ENCODE measurements at regions not wholly inside any gene's neighbourhood (a gene's known extent, or its start where the extent isn't known, plus 50 kb on each side); places are given as distances from the start of the nearest gene placed in this dataset.

DNA sequence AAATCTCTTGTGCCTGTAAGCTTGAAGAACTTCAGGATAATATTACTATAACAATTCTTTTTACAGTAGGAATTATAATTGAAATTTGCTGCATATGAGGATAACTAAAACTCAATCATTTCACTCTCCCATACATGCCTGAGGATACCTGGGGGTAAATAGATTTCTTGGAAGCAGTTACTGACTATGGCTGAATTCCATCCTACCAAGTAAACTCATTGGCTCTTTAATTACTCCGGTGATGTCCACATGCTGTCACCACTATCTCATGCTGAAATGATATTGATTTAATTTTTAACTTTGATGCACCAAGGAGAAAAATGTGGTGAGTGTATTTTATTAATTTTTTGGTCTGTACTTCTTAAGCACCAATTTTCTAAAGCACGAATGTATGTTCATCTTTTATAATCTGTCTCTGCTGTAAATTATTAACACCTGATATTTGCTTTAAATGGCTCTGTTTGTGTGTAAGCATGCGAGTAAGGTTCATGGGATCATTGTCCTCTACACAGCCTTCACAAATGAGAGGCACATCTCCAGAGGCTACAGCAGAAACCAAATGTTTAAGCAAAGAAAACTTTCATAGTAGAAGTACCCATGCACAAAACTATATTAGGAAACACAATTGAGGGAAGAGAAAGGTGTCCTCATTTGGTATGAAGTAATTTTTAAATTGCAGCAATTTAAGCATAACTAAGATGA, 164.2 kb upstream of the POU3F2 start:
- TF ChIP-seq, protein P1, sequence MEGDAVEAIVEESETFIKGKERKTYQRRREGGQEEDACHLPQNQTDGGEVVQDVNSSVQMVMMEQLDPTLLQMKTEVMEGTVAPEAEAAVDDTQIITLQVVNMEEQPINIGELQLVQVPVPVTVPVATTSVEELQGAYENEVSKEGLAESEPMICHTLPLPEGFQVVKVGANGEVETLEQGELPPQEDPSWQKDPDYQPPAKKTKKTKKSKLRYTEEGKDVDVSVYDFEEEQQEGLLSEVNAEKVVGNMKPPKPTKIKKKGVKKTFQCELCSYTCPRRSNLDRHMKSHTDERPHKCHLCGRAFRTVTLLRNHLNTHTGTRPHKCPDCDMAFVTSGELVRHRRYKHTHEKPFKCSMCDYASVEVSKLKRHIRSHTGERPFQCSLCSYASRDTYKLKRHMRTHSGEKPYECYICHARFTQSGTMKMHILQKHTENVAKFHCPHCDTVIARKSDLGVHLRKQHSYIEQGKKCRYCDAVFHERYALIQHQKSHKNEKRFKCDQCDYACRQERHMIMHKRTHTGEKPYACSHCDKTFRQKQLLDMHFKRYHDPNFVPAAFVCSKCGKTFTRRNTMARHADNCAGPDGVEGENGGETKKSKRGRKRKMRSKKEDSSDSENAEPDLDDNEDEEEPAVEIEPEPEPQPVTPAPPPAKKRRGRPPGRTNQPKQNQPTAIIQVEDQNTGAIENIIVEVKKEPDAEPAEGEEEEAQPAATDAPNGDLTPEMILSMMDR (IDR thresholded peaks at IDR 0.05; ENCODE audit: control insufficient read depth, insufficient read depth, low read depth, low read length, missing control alignments), result no peak
- no peak overlapping the region for H3K4me3 ChIP-seq (ENCODE audit: control insufficient read depth, low read depth, low read length)
- DNase-seq (ENCODE audit: low read depth), result no peak

DNA sequence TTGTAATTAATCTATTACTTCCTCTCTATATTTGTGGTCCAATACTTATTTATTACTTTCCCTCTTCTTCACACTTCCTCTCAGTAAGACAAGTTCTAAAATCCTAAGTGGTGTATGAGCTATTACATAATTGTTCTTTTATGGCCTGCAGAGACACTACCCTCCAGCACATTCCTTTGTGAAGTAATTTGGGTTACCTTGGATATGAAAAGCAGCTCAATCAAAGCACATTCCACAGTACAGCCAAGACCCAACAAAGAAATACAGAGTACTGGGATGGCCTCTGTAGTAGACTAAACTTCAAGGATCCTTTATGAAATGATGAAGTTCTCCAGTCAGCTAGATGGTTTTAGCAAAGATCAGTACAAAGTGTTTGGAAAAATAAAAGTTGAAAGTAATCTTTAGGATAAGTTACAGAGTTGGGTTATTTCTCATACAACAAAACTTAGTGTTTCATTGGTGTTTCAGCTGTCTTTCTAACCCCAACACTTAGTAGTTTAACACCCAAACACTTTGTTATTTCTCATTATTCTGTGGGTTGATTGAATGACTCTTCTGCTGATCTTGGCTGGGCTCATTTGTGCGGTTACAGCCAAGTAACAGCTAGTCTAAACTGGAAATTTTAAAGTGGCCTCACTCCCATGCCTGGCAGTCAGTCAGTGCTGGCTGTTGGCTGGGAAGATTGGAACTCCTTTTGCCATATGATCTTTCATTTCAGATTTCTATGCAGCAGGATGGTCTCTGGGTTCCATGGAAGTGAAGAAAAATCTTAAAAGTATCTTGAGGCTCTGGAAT, 161.5 kb upstream of the POU3F2 start:
- no peak for DNase-seq (ENCODE audit: low read depth)
- TF ChIP-seq, protein P1 (IDR thresholded peaks at IDR 0.05; ENCODE audit: control insufficient read depth, insufficient read depth, low read depth, low read length, missing control alignments), result no peak
- no peak overlapping the region for H3K4me3 ChIP-seq (ENCODE audit: control insufficient read depth, low read depth, low read length)

DNA sequence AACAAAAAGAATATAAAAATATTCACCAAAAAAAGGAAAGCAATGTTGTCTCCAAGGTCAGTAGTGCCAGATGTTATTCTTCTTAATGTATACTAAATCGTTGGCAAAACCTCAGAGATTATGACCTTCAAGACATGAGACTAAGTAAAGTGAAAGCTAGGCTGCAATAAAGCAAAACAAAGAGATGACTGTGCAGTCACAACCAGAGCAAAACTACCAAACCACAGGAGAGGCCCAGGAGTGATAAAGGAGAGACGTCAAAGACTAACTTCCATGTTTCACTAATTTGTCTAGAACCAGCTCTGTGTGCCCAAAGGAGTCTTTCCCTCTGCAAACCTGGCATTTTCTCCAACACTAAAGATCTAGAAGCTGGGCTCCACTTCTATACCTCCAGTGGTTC, 155.9 kb upstream of the POU3F2 start:
- H3K4me3 ChIP-seq (ENCODE audit: control insufficient read depth, low read depth, low read length), result no peak overlapping the region
- DNase-seq (ENCODE audit: low read depth), result no peak
- TF ChIP-seq, protein P1 (IDR thresholded peaks at IDR 0.05; ENCODE audit: control insufficient read depth, insufficient read depth, low read depth, low read length, missing control alignments), result no peak

DNA sequence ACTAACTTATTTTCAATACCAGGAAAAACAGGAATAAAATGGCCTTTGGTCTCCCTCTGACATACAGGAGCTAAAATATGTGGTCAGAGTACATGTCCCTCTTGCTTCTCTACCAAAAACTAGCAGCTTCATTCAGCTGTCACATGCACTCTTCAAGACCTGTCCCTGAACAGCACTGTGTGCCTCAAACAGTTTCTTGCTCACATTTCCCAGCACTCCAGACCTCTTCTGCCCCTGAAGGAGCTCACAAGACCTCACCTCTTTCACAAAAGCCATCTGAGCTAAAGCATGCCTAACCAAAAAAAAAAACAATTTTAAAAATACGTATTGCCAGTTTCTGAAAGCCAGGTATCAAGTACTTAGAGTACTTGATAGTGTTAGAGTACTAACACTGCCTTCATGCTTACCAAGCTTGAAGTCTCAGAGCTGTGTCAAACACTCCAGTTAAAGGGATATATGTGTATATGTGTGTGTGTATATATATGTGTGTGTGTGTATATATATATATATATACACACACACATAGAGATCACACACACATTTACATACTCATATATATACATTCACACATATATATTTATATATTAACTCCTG, 148.3 kb upstream of the POU3F2 start:
- TF ChIP-seq, protein P1 (IDR thresholded peaks at IDR 0.05; ENCODE audit: control insufficient read depth, insufficient read depth, low read depth, low read length, missing control alignments), result no peak
- H3K4me3 ChIP-seq (ENCODE audit: control insufficient read depth, low read depth, low read length), result no peak overlapping the region
- DNase-seq (ENCODE audit: low read depth), result no peak

DNA sequence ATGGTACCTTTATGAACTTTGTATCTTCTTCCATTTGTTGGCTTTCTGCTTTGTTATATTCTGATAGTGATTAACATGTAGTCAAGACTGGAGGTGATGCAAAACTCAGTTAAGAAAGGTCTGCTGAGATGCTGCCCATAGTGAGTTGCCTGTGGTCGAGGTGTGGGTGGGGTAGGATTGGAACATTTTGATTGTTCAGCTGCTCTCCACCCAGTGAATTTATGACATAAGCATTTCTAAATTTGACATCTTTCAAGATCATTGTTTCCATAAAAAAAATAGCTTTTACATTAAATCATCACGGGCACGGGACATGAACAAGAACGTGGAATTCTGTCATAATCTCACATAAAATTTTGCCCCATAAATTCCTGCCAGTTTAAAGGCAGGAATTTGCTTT, 146.6 kb upstream of the POU3F2 start:
- no peak for DNase-seq (ENCODE audit: low read depth)
- H3K4me3 ChIP-seq (ENCODE audit: control insufficient read depth, low read depth, low read length), result no peak overlapping the region
- TF ChIP-seq, protein P1 (IDR thresholded peaks at IDR 0.05; ENCODE audit: control insufficient read depth, insufficient read depth, low read depth, low read length, missing control alignments), result no peak

DNA sequence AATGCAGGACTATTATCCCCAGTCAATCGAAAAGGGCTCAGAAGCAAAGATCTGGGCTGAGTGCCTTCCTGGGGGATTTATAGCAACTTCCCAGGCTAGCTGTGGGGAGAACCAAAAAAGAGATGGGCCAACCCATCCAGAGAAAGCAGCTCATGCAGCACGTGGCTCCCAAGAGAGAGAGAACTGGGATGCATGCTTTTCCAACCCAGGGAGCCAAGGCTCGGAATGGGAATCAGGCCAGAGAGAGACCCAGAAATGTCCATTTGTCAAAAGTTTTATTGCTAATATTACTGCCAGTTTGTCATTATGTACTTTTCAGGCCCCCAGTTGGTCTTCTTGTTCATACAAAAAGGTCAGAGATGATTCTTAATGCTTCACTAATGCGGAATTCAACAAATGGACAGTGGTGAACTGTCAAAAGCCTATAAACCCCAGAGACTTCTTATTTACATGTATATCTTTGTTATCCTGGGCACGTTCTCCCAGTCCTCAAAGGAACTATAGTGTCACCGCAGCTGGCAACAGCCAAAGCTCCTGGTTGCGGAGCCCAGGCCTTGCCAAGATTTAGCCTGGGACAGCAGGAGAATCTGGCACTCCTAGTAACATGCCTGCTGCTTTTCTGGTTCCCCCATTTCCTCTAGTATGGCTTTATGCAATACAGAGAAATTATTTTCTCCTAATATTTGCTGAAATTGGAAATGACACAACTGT, 139.1 kb upstream of the POU3F2 start:
- DNase-seq (ENCODE audit: low read depth), result no peak
- TF ChIP-seq, protein P1 (IDR thresholded peaks at IDR 0.05; ENCODE audit: control insufficient read depth, insufficient read depth, low read depth, low read length, missing control alignments), result no peak

More for the DNA sequence above, 139.1 kb upstream of the POU3F2 start:
- no peak overlapping the region for H3K4me3 ChIP-seq (ENCODE audit: control insufficient read depth, low read depth, low read length)
